PC-9 (cell line): ENCODE measurements at regions not wholly inside any gene's neighbourhood (a gene's known extent, or its start where the extent isn't known, plus 50 kb on each side); places are given as distances from the start of the nearest gene placed in this dataset.

Source experiments
- BruUV-seq: library from RNA; stranded (reverse); fragments of 400-500 nt; replicated peaks from 2 replicates; lab custom pipeline; 2021; lab: Mats Ljungman, UMichigan
- CTCF ChIA-PET: fragments of 300-600 bp; sonication (Branson Sonifier 250); formaldehyde crosslinking; loops from one replicate; lab custom pipeline; 2022; ENCODE audit warnings: antibody characterized with exemption; lab: Charles Lee
- POLR2A ChIA-PET: fragments of 300-600 bp; sonication (Branson Sonifier 250); formaldehyde crosslinking; loops from one replicate; lab custom pipeline; 2022; ENCODE audit warnings: antibody characterized with exemption; ENCODE audit not compliant: unreplicated experiment; lab: Charles Lee
- DNase-seq, 2 experiments: peaks; one replicate each; pipeline versions ENCODE4 v3.0.0 to v3.0.0-alpha.2; 2015 to 2022; ENCODE audit warnings: mixed read lengths in 1 of 2
- H2AFZ ChIP-seq: fragments of 200-600 bp; sonication (generic); 2 replicates; pipeline ENCODE4 v1.8.1; 2017; ENCODE audit warnings: antibody characterized with exemption
- H3F3A ChIP-seq: fragments of 200-600 bp; sonication (generic); 2 replicates; pipeline ENCODE4 v1.8.1; 2017; ENCODE audit warnings: antibody characterized with exemption, mild to moderate bottlenecking, low read depth; ENCODE audit not compliant: insufficient read depth
- H3K27ac ChIP-seq: fragments of 200-600 bp; sonication (generic); 2 replicates; pipeline ENCODE4 v1.6.1; 2016; ENCODE audit warnings: mixed run types
- H3K27me3 ChIP-seq: fragments of 200-600 bp; sonication (generic); 2 replicates; pipeline ENCODE4 v1.6.1; 2016; ENCODE audit warnings: low read depth, mixed run types; ENCODE audit not compliant: insufficient read depth
- H3K36me3 ChIP-seq: fragments of 200-600 bp; sonication (generic); 2 replicates; pipeline ENCODE4 v1.6.1; 2016; ENCODE audit warnings: low read depth, mixed run types
- H3K4me1 ChIP-seq: fragments of 200-600 bp; sonication (generic); replicated peaks from 2 replicates; pipeline ENCODE4 v1.6.1; 2016; ENCODE audit warnings: mixed run types; ENCODE audit not compliant: insufficient read depth
- H3K4me2 ChIP-seq: fragments of 200-600 bp; sonication (generic); 2 replicates; pipeline ENCODE4 v1.6.1; 2017; ENCODE audit warnings: mixed run types
- H3K4me3 ChIP-seq: fragments of 200-600 bp; sonication (generic); 2 replicates; pipeline ENCODE4 v1.6.1; 2016; ENCODE audit warnings: mixed run types
- H3K79me2 ChIP-seq: fragments of 200-600 bp; sonication (generic); 2 replicates; pipeline ENCODE4 v1.6.1; 2017; ENCODE audit warnings: low read depth, mixed run types
- H3K9me2 ChIP-seq: fragments of 200-600 bp; sonication (generic); 2 replicates; pipeline ENCODE4 v1.8.1; 2017; ENCODE audit warnings: mild to moderate bottlenecking; ENCODE audit not compliant: insufficient read depth
- H3K9me3 ChIP-seq: fragments of 200-600 bp; sonication (generic); 2 replicates; pipeline ENCODE4 v1.8.1; 2016; ENCODE audit warnings: low read depth; ENCODE audit not compliant: insufficient read depth
- H4K20me1 ChIP-seq: fragments of 200-600 bp; sonication (generic); 2 replicates; pipeline ENCODE4 v1.8.1; 2017; ENCODE audit not compliant: insufficient read depth
- EZH2 ChIP-seq: fragments of 200-600 bp; sonication (generic); IDR thresholded peaks from 2 replicates; pipeline ENCODE4 v1.8.0; 2017; ENCODE audit warnings: antibody characterized with exemption, low read depth
- intact Hi-C: fragments of 100-400 bp; cut with micrococcal nuclease; formaldehyde crosslinking; loops from one replicate; pipeline ENCODE4 v1.10.0; 2022; ENCODE audit not compliant: unreplicated experiment
- TF ChIP-seq, protein P1 (sequence below): fragments of 200-600 bp; sonication (generic); conservative IDR thresholded peaks from 2 replicates; pipeline ENCODE4 v1.6.1; 2017; ENCODE audit warnings: mixed run types, antibody characterized with exemption, mild to moderate bottlenecking, moderate library complexity

DNA sequence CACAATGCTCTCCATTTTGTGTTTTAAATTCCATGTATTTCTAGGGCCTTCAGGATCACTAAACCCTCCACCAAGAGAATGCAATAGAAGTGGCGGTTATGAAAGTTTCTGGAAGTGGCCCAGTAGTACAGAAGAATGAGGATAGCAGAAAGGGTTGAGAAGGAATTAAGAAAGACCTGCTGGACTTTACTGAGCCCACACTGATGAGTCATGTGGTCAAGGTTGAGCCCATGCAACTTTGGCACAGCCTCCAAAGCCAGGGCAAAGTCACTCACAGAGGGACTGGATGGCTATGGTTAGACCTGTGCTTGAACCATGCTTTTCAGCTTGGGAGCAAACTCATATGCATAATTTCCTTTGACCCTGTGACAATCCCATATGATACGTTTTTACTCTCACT lies 102.9 kb upstream of the PLET1 start:
- Histone ChIP-seq H3K9me3 (no peaks in the 10 kb centered on the region), H3K4me2 (no peak overlapping the region), H3K9me2 (no peaks in the 10 kb centered on the region), H3K27ac (no peak overlapping the region), H3F3A (no peaks in the 10 kb centered on the region), H3K79me2 (no peaks in the 10 kb centered on the region), H2AFZ (no peak overlapping the region), H3K4me1 (no peaks in the 10 kb centered on the region), H3K4me3 (no peak overlapping the region), H4K20me1 (no peaks in the 10 kb centered on the region), H3K27me3 (no peaks in the 10 kb centered on the region; the same call in 1 of the 2 replicates), H3K36me3 (no peaks in the 10 kb centered on the region)
- TF ChIP-seq, protein P1, sequence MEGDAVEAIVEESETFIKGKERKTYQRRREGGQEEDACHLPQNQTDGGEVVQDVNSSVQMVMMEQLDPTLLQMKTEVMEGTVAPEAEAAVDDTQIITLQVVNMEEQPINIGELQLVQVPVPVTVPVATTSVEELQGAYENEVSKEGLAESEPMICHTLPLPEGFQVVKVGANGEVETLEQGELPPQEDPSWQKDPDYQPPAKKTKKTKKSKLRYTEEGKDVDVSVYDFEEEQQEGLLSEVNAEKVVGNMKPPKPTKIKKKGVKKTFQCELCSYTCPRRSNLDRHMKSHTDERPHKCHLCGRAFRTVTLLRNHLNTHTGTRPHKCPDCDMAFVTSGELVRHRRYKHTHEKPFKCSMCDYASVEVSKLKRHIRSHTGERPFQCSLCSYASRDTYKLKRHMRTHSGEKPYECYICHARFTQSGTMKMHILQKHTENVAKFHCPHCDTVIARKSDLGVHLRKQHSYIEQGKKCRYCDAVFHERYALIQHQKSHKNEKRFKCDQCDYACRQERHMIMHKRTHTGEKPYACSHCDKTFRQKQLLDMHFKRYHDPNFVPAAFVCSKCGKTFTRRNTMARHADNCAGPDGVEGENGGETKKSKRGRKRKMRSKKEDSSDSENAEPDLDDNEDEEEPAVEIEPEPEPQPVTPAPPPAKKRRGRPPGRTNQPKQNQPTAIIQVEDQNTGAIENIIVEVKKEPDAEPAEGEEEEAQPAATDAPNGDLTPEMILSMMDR, result no peak
- TF ChIP-seq EZH2, result no peak
- BruUV-seq, result no TSS peak
- intact Hi-C loops, result no loop called here
- ChIA-PET CTCF (no interaction called here), POLR2A (no interaction called here)
- peak in 1 of 2 experiments; percentile 51 for DNase-seq

GRCh38 chr11:112364962-112365481 lies 104.4 kb upstream of the PLET1 start:
- Histone ChIP-seq H3F3A (no peaks in the 10 kb centered on the region), H3K9me3 (no peaks in the 10 kb centered on the region), H4K20me1 (no peaks in the 10 kb centered on the region), H3K27me3 (no peaks in the 10 kb centered on the region; the same call in 1 of the 2 replicates), H3K4me1 (no peaks in the 10 kb centered on the region), H3K36me3 (no peaks in the 10 kb centered on the region), H2AFZ (no peak overlapping the region), H3K79me2 (no peaks in the 10 kb centered on the region), H3K4me2 (no peak overlapping the region), H3K4me3 (no peak overlapping the region), H3K27ac (no peak overlapping the region), H3K9me2 (no peaks in the 10 kb centered on the region)
- ChIA-PET POLR2A (no interaction called here), CTCF (no interaction called here)
- intact Hi-C loops, result no loop called here
- DNase-seq, result no peak
- BruUV-seq, result no TSS peak
- TF ChIP-seq, protein P1, result no peak
- no peak for TF ChIP-seq EZH2

GRCh38 chr11:112366012-112366411 lies 105.4 kb upstream of the PLET1 start:
- no peaks in the 10 kb centered on the region for H4K20me1 ChIP-seq
- no peaks in the 10 kb centered on the region; the same call in 1 of the 2 replicates for H3K27me3 ChIP-seq
- no peaks in the 10 kb centered on the region for H3K9me2 ChIP-seq
- H3K4me1 ChIP-seq, result no peaks in the 10 kb centered on the region
- POLR2A ChIA-PET, result no interaction called here
- H3K27ac ChIP-seq, result no peak overlapping the region
- no peak overlapping the region for H3K4me3 ChIP-seq
- no peak for DNase-seq
- H3F3A ChIP-seq, result no peaks in the 10 kb centered on the region
- intact Hi-C loops, result no loop called here
- no peak overlapping the region for H3K4me2 ChIP-seq
- H2AFZ ChIP-seq, result no peak overlapping the region
- no TSS peak for BruUV-seq
- CTCF ChIA-PET, result no interaction called here
- H3K79me2 ChIP-seq, result no peaks in the 10 kb centered on the region
- no peaks in the 10 kb centered on the region for H3K36me3 ChIP-seq
- no peaks in the 10 kb centered on the region for H3K9me3 ChIP-seq
- TF ChIP-seq, protein P1, result no peak
- TF ChIP-seq EZH2, result no peak
